Effector memory CD8-positive, alpha-beta T cell (primary cell): ENCODE measurements at regions not wholly inside any gene's neighbourhood (a gene's known extent, or its start where the extent isn't known, plus 50 kb on each side); places are given as distances from the start of the nearest gene placed in this dataset.
"Not testable (repeated sequence)": the region's sequence is repeated elsewhere in the genome, so short reads cannot be mapped to it uniquely, and the experiment has no call there.

ENCODE experiments used
- ATAC-seq: fragments of 150-1000 bp; cut with Tn5 transposase; replicated peaks from 2 replicates; pipeline ENCODE4 v1.10.0; 2021; ENCODE audit warnings: mild to moderate bottlenecking, moderate library complexity
- DNase-seq, 3 experiments: peaks; one replicate each; pipeline ENCODE4 v3.0.0; 2021
- H3K27ac Mint-ChIP-seq, 2 donors: one replicate each; pipeline ENCODE4 v1.8.0; 2022; ENCODE audit warnings: mild to moderate bottlenecking in 2 of 2, mixed read lengths in 2 of 2, moderate library complexity in 2 of 2
- H3K27me3 Mint-ChIP-seq, 2 donors: one replicate each; pipeline ENCODE4 v1.8.0; 2022; ENCODE audit warnings: mixed read lengths in 2 of 2
- H3K36me3 Mint-ChIP-seq: one replicate; pipeline ENCODE4 v1.8.0; 2022; ENCODE audit warnings: mild to moderate bottlenecking, moderate library complexity, mixed read lengths; ENCODE audit not compliant: insufficient read depth
- H3K4me1 Mint-ChIP-seq, 2 donors: one replicate each; pipeline ENCODE4 v1.8.0; 2022; ENCODE audit warnings: low read depth in 2 of 2, mixed read lengths in 2 of 2
- H3K4me3 Mint-ChIP-seq, 2 donors: one replicate each; pipeline ENCODE4 v1.8.0; 2022; ENCODE audit warnings: mild to moderate bottlenecking in 2 of 2, mixed read lengths in 2 of 2, moderate library complexity in 2 of 2
- H3K9me3 Mint-ChIP-seq, 2 donors: one replicate each; pipeline ENCODE4 v1.8.0; 2022; ENCODE audit warnings: mixed read lengths in 2 of 2

GRCh38 chr13:46479283-46479682 is 73.7 kb upstream of the LRCH1 start:
- Mint-ChIP-seq H3K27ac (no peak overlapping the region), H3K4me3 (no peak overlapping the region), H3K9me3 (peaks cover 0 to 2% of the 10 kb centered on the region in 2 donors), H3K36me3 (no peaks in the 10 kb centered on the region), H3K27me3 (peaks cover 24 to 39% of the 10 kb centered on the region in 2 donors), H3K4me1 (no peaks in the 10 kb centered on the region)
- ATAC-seq (no peak), DNase-seq (no peak)

GRCh38 chr13:46478651-46479050 is 74.3 kb upstream of the LRCH1 start:
- Mint-ChIP-seq H3K9me3 (peaks cover 0 to 2% of the 10 kb centered on the region in 2 donors), H3K27ac (no peak overlapping the region), H3K4me3 (no peak overlapping the region), H3K36me3 (no peaks in the 10 kb centered on the region), H3K27me3 (peaks cover 24 to 39% of the 10 kb centered on the region in 2 donors), H3K4me1 (no peaks in the 10 kb centered on the region)
- ATAC-seq (no peak), DNase-seq (no peak)

- Mint-ChIP-seq H3K4me3 (no peak overlapping the region), H3K36me3 (no peaks in the 10 kb centered on the region), H3K27ac (no peak overlapping the region), H3K9me3 (no peaks in the 10 kb centered on the region), H3K27me3 (peaks cover 20 to 30% of the 10 kb centered on the region in 2 donors), H3K4me1 (no peaks in the 10 kb centered on the region)
- no peak for DNase-seq
- no peak for ATAC-seq
Observed at GRCh38 chr13:46476174-46476573, 76.8 kb upstream of the LRCH1 start.

GRCh38 chr13:46475541-46475991 is 77.4 kb upstream of the LRCH1 start:
- Mint-ChIP-seq H3K36me3 (no peaks in the 10 kb centered on the region), H3K27me3 (peaks cover 16 to 27% of the 10 kb centered on the region in 2 donors), H3K4me3 (no peak overlapping the region), H3K27ac (no peak overlapping the region), H3K4me1 (no peaks in the 10 kb centered on the region), H3K9me3 (no peaks in the 10 kb centered on the region)
- ATAC-seq (no peak), DNase-seq (no peak)

- no peak overlapping the region for H3K4me3 Mint-ChIP-seq
- no peaks in the 10 kb centered on the region for H3K36me3 Mint-ChIP-seq
- no peak for DNase-seq
- ATAC-seq: no peak
- H3K4me1 Mint-ChIP-seq: no peaks in the 10 kb centered on the region
- peaks cover 4 to 17% of the 10 kb centered on the region in 2 donors for H3K27me3 Mint-ChIP-seq
- no peak overlapping the region for H3K27ac Mint-ChIP-seq
- no peaks in the 10 kb centered on the region for H3K9me3 Mint-ChIP-seq
Observed at GRCh38 chr13:46473806-46474205, 79.2 kb upstream of the LRCH1 start.

- no peak for DNase-seq
- Mint-ChIP-seq H3K9me3 (no peaks in the 10 kb centered on the region), H3K4me1 (no peaks in the 10 kb centered on the region), H3K27me3 (peaks cover 0 to 9% of the 10 kb centered on the region in 2 donors), H3K36me3 (no peaks in the 10 kb centered on the region), H3K4me3 (no peak overlapping the region), H3K27ac (no peak overlapping the region)
- no peak for ATAC-seq
Observed at GRCh38 chr13:46472384-46472783, 80.6 kb upstream of the LRCH1 start.

GRCh38 chr13:46469699-46470098 is 82.6 kb upstream of the RUBCNL start:
- H3K36me3 Mint-ChIP-seq, ATAC-seq, H3K4me3 Mint-ChIP-seq, DNase-seq, H3K9me3 Mint-ChIP-seq, H3K27me3 Mint-ChIP-seq, H3K4me1 Mint-ChIP-seq, H3K27ac Mint-ChIP-seq: not testable (repeated sequence)

- no peak overlapping the region for H3K27ac Mint-ChIP-seq
- no peaks in the 10 kb centered on the region for H3K4me1 Mint-ChIP-seq
- H3K36me3 Mint-ChIP-seq: no peaks in the 10 kb centered on the region
- no peaks in the 10 kb centered on the region for H3K9me3 Mint-ChIP-seq
- no peaks in the 10 kb centered on the region for H3K27me3 Mint-ChIP-seq
- ATAC-seq (no peak), DNase-seq (no peak)
- no peak overlapping the region for H3K4me3 Mint-ChIP-seq
Observed at GRCh38 chr13:46468570-46469463, 81.8 kb upstream of the RUBCNL start.

- not testable (repeated sequence) for H3K36me3 Mint-ChIP-seq, H3K27ac Mint-ChIP-seq, ATAC-seq, H3K4me1 Mint-ChIP-seq, H3K27me3 Mint-ChIP-seq, H3K9me3 Mint-ChIP-seq, H3K4me3 Mint-ChIP-seq, DNase-seq
Observed at GRCh38 chr13:46467694-46468093, 80.6 kb upstream of the RUBCNL start.

- DNase-seq, H3K4me3 Mint-ChIP-seq, H3K27me3 Mint-ChIP-seq: not testable (repeated sequence)
Observed at GRCh38 chr13:46466074-46466473, 79.0 kb upstream of the RUBCNL start.

GRCh38 chr13:46463719-46464118 is 76.7 kb upstream of the RUBCNL start:
- no peak for ATAC-seq
- Mint-ChIP-seq H3K9me3 (no peaks in the 10 kb centered on the region), H3K27me3 (peaks cover 6 to 11% of the 10 kb centered on the region in 2 donors), H3K4me3 (no peak overlapping the region), H3K36me3 (no peaks in the 10 kb centered on the region), H3K4me1 (no peaks in the 10 kb centered on the region), H3K27ac (no peak overlapping the region)
- DNase-seq: no peak

More at GRCh38 chr13:46466074-46466473, 79.0 kb upstream of the RUBCNL start:
- H3K9me3 Mint-ChIP-seq, H3K36me3 Mint-ChIP-seq, H3K4me1 Mint-ChIP-seq, ATAC-seq, H3K27ac Mint-ChIP-seq: not testable (repeated sequence)

GRCh38 chr13:46460223-46460622 is 73.2 kb upstream of the RUBCNL start:
- not testable (repeated sequence) for ATAC-seq, H3K4me1 Mint-ChIP-seq, H3K9me3 Mint-ChIP-seq, DNase-seq, H3K4me3 Mint-ChIP-seq, H3K27ac Mint-ChIP-seq, H3K36me3 Mint-ChIP-seq
- peaks cover 6 to 11% of the 10 kb centered on the region in 2 donors for H3K27me3 Mint-ChIP-seq

- H3K4me1 Mint-ChIP-seq, H3K27ac Mint-ChIP-seq, H3K9me3 Mint-ChIP-seq, DNase-seq, H3K36me3 Mint-ChIP-seq, H3K4me3 Mint-ChIP-seq, ATAC-seq: not testable (repeated sequence)
- peaks cover 6 to 11% of the 10 kb centered on the region in 2 donors for H3K27me3 Mint-ChIP-seq
Observed at GRCh38 chr13:46457255-46457654, 70.2 kb upstream of the RUBCNL start.

- not testable (repeated sequence) for H3K27ac Mint-ChIP-seq, H3K36me3 Mint-ChIP-seq, H3K4me1 Mint-ChIP-seq, H3K9me3 Mint-ChIP-seq, H3K4me3 Mint-ChIP-seq, ATAC-seq, DNase-seq
- peaks cover 6 to 10% of the 10 kb centered on the region in 2 donors for H3K27me3 Mint-ChIP-seq
Observed at GRCh38 chr13:46455924-46456323, 68.9 kb upstream of the RUBCNL start.
